ENCODE measurements at regions not wholly inside any gene's neighbourhood (a gene's known extent, or its start where the extent isn't known, plus 50 kb on each side); places are given as distances from the start of the nearest gene placed in this dataset.
A peak's percentile ranks its signal among the peaks of the same experiment; 100 is the strongest.

- no peak for DNase-seq (ENCODE audit: low read depth)
These were observed 62.6 kb upstream of the IER5L start for GRCh38 chr9:129240581-129241211.

GRCh38 chr9:129239946-129240490, 62.0 kb upstream of the IER5L start:
- no peak for DNase-seq (ENCODE audit: low read depth)

- DNase-seq (ENCODE audit: low read depth), result no peak
These were observed 59.7 kb upstream of the IER5L start for GRCh38 chr9:129237803-129238202.

GRCh38 chr9:129237164-129237611, 59.1 kb upstream of the IER5L start:
- DNase-seq (ENCODE audit: low read depth), result peak; percentile 70

GRCh38 chr9:129236441-129237145, 58.5 kb upstream of the IER5L start:
- no peak for DNase-seq (ENCODE audit: low read depth)

GRCh38 chr9:129235931-129236331, 57.9 kb upstream of the IER5L start:
- DNase-seq (ENCODE audit: low read depth), result no peak

GRCh38 chr9:129235041-129235930, 57.2 kb upstream of the IER5L start:
- DNase-seq (ENCODE audit: low read depth), result no peak

GRCh38 chr9:129234491-129234890, 56.4 kb upstream of the IER5L start:
- DNase-seq (ENCODE audit: low read depth), result no peak

GRCh38 chr9:129232839-129233591, 55.0 kb upstream of the IER5L start:
- DNase-seq (ENCODE audit: low read depth), result peak; percentile 22

GRCh38 chr9:129231759-129232158, 53.7 kb upstream of the IER5L start:
- DNase-seq (ENCODE audit: low read depth), result no peak

- DNase-seq (ENCODE audit: low read depth), result no peak
These were observed 53.1 kb upstream of the IER5L start for GRCh38 chr9:129231022-129231739.

- DNase-seq (ENCODE audit: low read depth), result no peak
These were observed 52.2 kb upstream of the IER5L start for GRCh38 chr9:129230302-129230701.

Measured in M059J (cell line).